ENCODE measurements at regions not wholly inside any gene's neighbourhood (a gene's known extent, or its start where the extent isn't known, plus 50 kb on each side); places are given as distances from the start of the nearest gene placed in this dataset.

- no peak overlapping the region for H3K4me3 ChIP-seq (ENCODE audit: low read length)
- no peak overlapping the region for H3K27ac ChIP-seq (ENCODE audit: low read length)
- H3K27me3 ChIP-seq (ENCODE audit: low read depth, low read length): no peaks in the 10 kb centered on the region
- H3K36me3 ChIP-seq (replicated peaks; ENCODE audit: low read depth, low read length): no peaks in the 10 kb centered on the region
- no peaks in the 10 kb centered on the region for H4K20me1 ChIP-seq (ENCODE audit: insufficient read depth, low read length)
- H3K79me2 ChIP-seq (ENCODE audit: low read length): no peaks in the 10 kb centered on the region
- no peaks in the 10 kb centered on the region for H3K4me1 ChIP-seq (ENCODE audit: low read length)
- no peak for TF ChIP-seq CTCF (IDR thresholded peaks at IDR 0.05; ENCODE audit: low read depth, low read length)
- TF ChIP-seq EZH2phosphoT487 (IDR thresholded peaks at IDR 0.05; ENCODE audit: low read depth): no peak
- H3K9ac ChIP-seq (ENCODE audit: low read length): no peak overlapping the region
- no peak overlapping the region for H3K4me2 ChIP-seq (ENCODE audit: low read length)
- H3K9me3 ChIP-seq (ENCODE audit: insufficient read depth, low read length): no peaks in the 10 kb centered on the region
- no peak overlapping the region for H2AFZ ChIP-seq (ENCODE audit: low read depth, low read length)
These were observed 1272.7 kb downstream of the C4orf33 start for GRCh38 chr4:130368668-130369067.

GRCh38 chr4:130393231-130393630, 1297.3 kb downstream of the C4orf33 start:
- H3K36me3 ChIP-seq (replicated peaks; ENCODE audit: low read depth, low read length): no peaks in the 10 kb centered on the region
- no peak overlapping the region for H3K27ac ChIP-seq (ENCODE audit: low read length)
- H3K27me3 ChIP-seq (ENCODE audit: low read depth, low read length): no peaks in the 10 kb centered on the region
- no peak overlapping the region for H3K9ac ChIP-seq (ENCODE audit: low read length)
- TF ChIP-seq EZH2phosphoT487 (IDR thresholded peaks at IDR 0.05; ENCODE audit: low read depth): no peak
- no peak for TF ChIP-seq CTCF (IDR thresholded peaks at IDR 0.05; ENCODE audit: low read depth, low read length)
- H3K79me2 ChIP-seq (ENCODE audit: low read length): no peaks in the 10 kb centered on the region
- no peak overlapping the region for H2AFZ ChIP-seq (ENCODE audit: low read depth, low read length)
- H3K9me3 ChIP-seq (ENCODE audit: insufficient read depth, low read length): no peaks in the 10 kb centered on the region
- no peaks in the 10 kb centered on the region for H4K20me1 ChIP-seq (ENCODE audit: insufficient read depth, low read length)
- no peak overlapping the region for H3K4me2 ChIP-seq (ENCODE audit: low read length)
- H3K4me1 ChIP-seq (ENCODE audit: low read length): no peaks in the 10 kb centered on the region
- H3K4me3 ChIP-seq (ENCODE audit: low read length): no peak overlapping the region

GRCh38 chr4:130393642-130394041, 1297.7 kb downstream of the C4orf33 start:
- no peak overlapping the region for H3K9ac ChIP-seq (ENCODE audit: low read length)
- H3K27ac ChIP-seq (ENCODE audit: low read length): no peak overlapping the region
- no peak overlapping the region for H3K4me3 ChIP-seq (ENCODE audit: low read length)
- H3K27me3 ChIP-seq (ENCODE audit: low read depth, low read length): no peaks in the 10 kb centered on the region
- H3K4me2 ChIP-seq (ENCODE audit: low read length): no peak overlapping the region
- H3K36me3 ChIP-seq (replicated peaks; ENCODE audit: low read depth, low read length): no peaks in the 10 kb centered on the region
- no peaks in the 10 kb centered on the region for H4K20me1 ChIP-seq (ENCODE audit: insufficient read depth, low read length)
- no peaks in the 10 kb centered on the region for H3K9me3 ChIP-seq (ENCODE audit: insufficient read depth, low read length)
- TF ChIP-seq EZH2phosphoT487 (IDR thresholded peaks at IDR 0.05; ENCODE audit: low read depth) (no peak), CTCF (IDR thresholded peaks at IDR 0.05; ENCODE audit: low read depth, low read length) (no peak)
- no peaks in the 10 kb centered on the region for H3K4me1 ChIP-seq (ENCODE audit: low read length)
- no peak overlapping the region for H2AFZ ChIP-seq (ENCODE audit: low read depth, low read length)
- no peaks in the 10 kb centered on the region for H3K79me2 ChIP-seq (ENCODE audit: low read length)

GRCh38 chr4:130395871-130396270, 1299.9 kb downstream of the C4orf33 start:
- Histone ChIP-seq H3K4me3 (ENCODE audit: low read length) (no peak overlapping the region), H3K36me3 (replicated peaks; ENCODE audit: low read depth, low read length) (no peaks in the 10 kb centered on the region), H3K27me3 (ENCODE audit: low read depth, low read length) (no peaks in the 10 kb centered on the region), H3K79me2 (ENCODE audit: low read length) (no peaks in the 10 kb centered on the region), H4K20me1 (ENCODE audit: insufficient read depth, low read length) (no peaks in the 10 kb centered on the region), H3K9ac (ENCODE audit: low read length) (no peak overlapping the region), H3K27ac (ENCODE audit: low read length) (no peak overlapping the region), H3K4me2 (ENCODE audit: low read length) (no peak overlapping the region), H3K4me1 (ENCODE audit: low read length) (no peaks in the 10 kb centered on the region), H3K9me3 (ENCODE audit: insufficient read depth, low read length) (no peaks in the 10 kb centered on the region), H2AFZ (ENCODE audit: low read depth, low read length) (no peak overlapping the region)
- TF ChIP-seq EZH2phosphoT487 (IDR thresholded peaks at IDR 0.05; ENCODE audit: low read depth): no peak
- no peak for TF ChIP-seq CTCF (IDR thresholded peaks at IDR 0.05; ENCODE audit: low read depth, low read length)

Data from OCI-LY3 (cell line).